Peyer's patch (tissue), 4 donors: ENCODE measurements at regions not wholly inside any gene's neighbourhood (a gene's known extent, or its start where the extent isn't known, plus 50 kb on each side); places are given as distances from the start of the nearest gene placed in this dataset.

Experiments used
- DNase-seq, 3 donors: peaks; one replicate each; pipeline ENCODE4 v3.0.0-alpha.2; 2017 to 2019
- H3K27ac ChIP-seq, 4 donors: fragments of 200-600 bp; sonication (generic); one replicate each; pipeline ENCODE4 v1.5.1; 2016 to 2019
- H3K27me3 ChIP-seq, 2 donors: fragments of 200-600 bp; sonication (generic); one replicate each; pipeline ENCODE4 v1.5.1; 2019
- H3K36me3 ChIP-seq, 3 donors: fragments of 200-600 bp; sonication (generic); one replicate each; pipeline ENCODE4 v1.5.1; 2016 to 2019
- H3K4me1 ChIP-seq, 4 donors: fragments of 200-600 bp; sonication (generic); one replicate each; pipeline ENCODE4 v1.5.1; 2016 to 2019
- H3K4me3 ChIP-seq, 4 donors: fragments of 200-600 bp; sonication (generic); 1 replicate in 3 of 4; 2 replicates in 1 of 4; pipeline ENCODE4 v1.5.1; 2016 to 2019; ENCODE audit warnings: mild to moderate bottlenecking in 1 of 4
- H3K9me3 ChIP-seq, 4 donors: fragments of 200-600 bp; sonication (generic); one replicate each; pipeline ENCODE4 v1.5.1; 2016 to 2019; ENCODE audit warnings: mild to moderate bottlenecking in 1 of 4
- POLR2A ChIP-seq, 2 donors: fragments of 450-650 bp; IDR thresholded peaks; one replicate each; pipeline ENCODE4 v1.5.1; 2017; ENCODE audit warnings: antibody characterized with exemption in 2 of 2, mild to moderate bottlenecking in 2 of 2, moderate library complexity in 2 of 2
- TF ChIP-seq, protein P1 (sequence below), 6 experiments: fragments of 450-650 bp in 4 of 6; fragments of 200-600 bp in 2 of 6; sonication (generic) in 1 of 6; IDR thresholded peaks; one replicate each; pipeline ENCODE4 v1.5.1; 2017 to 2019; ENCODE audit warnings: antibody characterized with exemption in 6 of 6, mild to moderate bottlenecking in 3 of 6, moderate library complexity in 1 of 6

GRCh38 chrX:134174859-134175258 is 62.1 kb upstream of the CCDC160 start:
- Histone ChIP-seq H3K27me3 (no peaks in the 10 kb centered on the region), H3K4me3 (no peak overlapping the region), H3K27ac (no peak overlapping the region), H3K36me3 (no peaks in the 10 kb centered on the region), H3K9me3 (no peaks in the 10 kb centered on the region), H3K4me1 (no peaks in the 10 kb centered on the region)
- DNase-seq, result no peak
- TF ChIP-seq, protein P1, sequence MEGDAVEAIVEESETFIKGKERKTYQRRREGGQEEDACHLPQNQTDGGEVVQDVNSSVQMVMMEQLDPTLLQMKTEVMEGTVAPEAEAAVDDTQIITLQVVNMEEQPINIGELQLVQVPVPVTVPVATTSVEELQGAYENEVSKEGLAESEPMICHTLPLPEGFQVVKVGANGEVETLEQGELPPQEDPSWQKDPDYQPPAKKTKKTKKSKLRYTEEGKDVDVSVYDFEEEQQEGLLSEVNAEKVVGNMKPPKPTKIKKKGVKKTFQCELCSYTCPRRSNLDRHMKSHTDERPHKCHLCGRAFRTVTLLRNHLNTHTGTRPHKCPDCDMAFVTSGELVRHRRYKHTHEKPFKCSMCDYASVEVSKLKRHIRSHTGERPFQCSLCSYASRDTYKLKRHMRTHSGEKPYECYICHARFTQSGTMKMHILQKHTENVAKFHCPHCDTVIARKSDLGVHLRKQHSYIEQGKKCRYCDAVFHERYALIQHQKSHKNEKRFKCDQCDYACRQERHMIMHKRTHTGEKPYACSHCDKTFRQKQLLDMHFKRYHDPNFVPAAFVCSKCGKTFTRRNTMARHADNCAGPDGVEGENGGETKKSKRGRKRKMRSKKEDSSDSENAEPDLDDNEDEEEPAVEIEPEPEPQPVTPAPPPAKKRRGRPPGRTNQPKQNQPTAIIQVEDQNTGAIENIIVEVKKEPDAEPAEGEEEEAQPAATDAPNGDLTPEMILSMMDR (IDR thresholded peaks at IDR 0.05), result no peak
- TF ChIP-seq POLR2A (IDR thresholded peaks at IDR 0.05), result no peak

GRCh38 chrX:134177527-134177926 is 59.5 kb upstream of the CCDC160 start:
- H3K27ac ChIP-seq, result no peak overlapping the region
- H3K27me3 ChIP-seq, result no peaks in the 10 kb centered on the region
- no peaks in the 10 kb centered on the region for H3K4me1 ChIP-seq
- H3K9me3 ChIP-seq, result no peaks in the 10 kb centered on the region
- TF ChIP-seq, protein P1 (IDR thresholded peaks at IDR 0.05), result no peak
- TF ChIP-seq POLR2A (IDR thresholded peaks at IDR 0.05), result no peak
- no peaks in the 10 kb centered on the region for H3K36me3 ChIP-seq
- DNase-seq, result no peak
- H3K4me3 ChIP-seq, result no peak overlapping the region

DNA sequence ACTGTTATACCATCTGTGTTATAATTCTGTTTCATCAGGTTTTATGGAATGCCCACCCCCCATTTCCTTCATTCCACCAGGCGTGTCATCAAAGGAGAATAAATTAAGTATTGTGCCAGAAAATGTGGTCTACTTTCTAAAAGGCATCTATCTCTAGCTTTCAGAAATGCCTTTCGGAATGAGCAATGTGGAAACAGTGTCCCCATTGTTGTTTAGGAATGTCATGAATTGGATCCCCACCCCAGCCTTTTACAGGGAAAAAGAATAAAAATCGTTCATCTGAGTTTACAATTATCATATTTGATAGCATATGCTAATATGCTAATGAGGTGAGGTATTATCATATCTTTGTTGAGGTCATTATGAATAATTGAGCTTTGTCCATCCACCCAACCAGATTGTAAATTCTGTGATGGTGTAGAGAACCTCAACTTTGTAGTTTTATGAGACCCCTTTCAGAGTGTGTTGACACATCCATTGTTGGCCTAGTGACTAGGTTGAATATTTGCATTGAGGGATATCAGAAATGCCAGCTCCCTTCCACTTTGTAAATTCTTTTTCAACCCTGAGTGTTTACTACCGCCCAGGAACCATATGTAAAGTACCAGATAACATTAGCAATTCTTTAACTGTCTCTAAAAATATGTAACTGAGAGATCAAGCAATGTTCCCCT is 56.2 kb upstream of the CCDC160 start:
- Histone ChIP-seq H3K27ac (no peak overlapping the region), H3K27me3 (no peaks in the 10 kb centered on the region), H3K4me1 (no peaks in the 10 kb centered on the region), H3K36me3 (no peaks in the 10 kb centered on the region), H3K9me3 (no peaks in the 10 kb centered on the region), H3K4me3 (no peak overlapping the region)
- no peak for DNase-seq
- TF ChIP-seq, protein P1 (IDR thresholded peaks at IDR 0.05), result no peak
- TF ChIP-seq POLR2A (IDR thresholded peaks at IDR 0.05), result no peak

- Histone ChIP-seq H3K4me3 (no peak overlapping the region), H3K4me1 (no peaks in the 10 kb centered on the region), H3K27me3 (no peaks in the 10 kb centered on the region), H3K9me3 (no peaks in the 10 kb centered on the region), H3K27ac (no peak overlapping the region), H3K36me3 (no peaks in the 10 kb centered on the region)
- no peak for TF ChIP-seq POLR2A (IDR thresholded peaks at IDR 0.05)
- TF ChIP-seq, protein P1 (IDR thresholded peaks at IDR 0.05), result no peak
- no peak for DNase-seq
These were observed 55.7 kb upstream of the CCDC160 start for GRCh38 chrX:134181275-134181660.

GRCh38 chrX:134183665-134184064 is 53.3 kb upstream of the CCDC160 start:
- Histone ChIP-seq H3K4me1 (no peaks in the 10 kb centered on the region), H3K36me3 (no peaks in the 10 kb centered on the region), H3K27me3 (no peaks in the 10 kb centered on the region), H3K4me3 (no peak overlapping the region), H3K9me3 (no peaks in the 10 kb centered on the region), H3K27ac (no peak overlapping the region)
- DNase-seq, result no peak
- TF ChIP-seq, protein P1 (IDR thresholded peaks at IDR 0.05), result no peak
- no peak for TF ChIP-seq POLR2A (IDR thresholded peaks at IDR 0.05)

DNA sequence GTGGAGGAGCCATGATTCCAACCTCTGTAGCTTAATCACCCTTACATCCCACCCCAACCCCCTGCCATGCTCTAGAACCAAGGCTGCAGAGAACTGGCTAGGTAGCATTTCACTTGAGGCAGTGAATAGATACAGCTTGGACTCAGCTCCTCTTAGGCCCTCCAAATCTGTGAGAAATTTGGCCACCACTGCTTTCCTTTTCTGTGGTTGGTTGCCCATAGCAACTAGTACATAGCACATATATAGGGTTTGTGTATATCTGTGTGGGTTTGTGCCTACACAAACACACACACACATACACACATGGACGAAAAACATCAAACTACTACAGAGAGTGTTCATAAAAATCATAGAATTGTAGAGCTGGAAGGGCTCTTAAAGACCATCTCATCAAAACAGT is 52.0 kb upstream of the CCDC160 start:
- Histone ChIP-seq H3K4me1 (no peaks in the 10 kb centered on the region), H3K4me3 (no peak overlapping the region), H3K27me3 (no peaks in the 10 kb centered on the region), H3K36me3 (no peaks in the 10 kb centered on the region), H3K27ac (no peak overlapping the region), H3K9me3 (no peaks in the 10 kb centered on the region)
- no peak for DNase-seq
- TF ChIP-seq, protein P1 (IDR thresholded peaks at IDR 0.05), result no peak
- no peak for TF ChIP-seq POLR2A (IDR thresholded peaks at IDR 0.05)
